Cardiac muscle cell (in vitro differentiated cells and primary cell): ENCODE measurements at regions not wholly inside any gene's neighbourhood (a gene's known extent, or its start where the extent isn't known, plus 50 kb on each side); places are given as distances from the start of the nearest gene placed in this dataset.

Source experiments
- DNase-seq, 2 donors: peaks; one replicate each; pipeline versions ENCODE4 v3.0.0 to v3.0.0-alpha.2; 2010 to 2017; ENCODE audit warnings: low read depth in 1 of 2, low spot score in 1 of 2
- H3K27ac ChIP-seq: fragments of 200-600 bp; sonication (generic); 2 replicates; pipeline ENCODE4 v1.5.1; 2016
- H3K27me3 ChIP-seq: fragments of 200-600 bp; sonication (generic); 2 replicates; pipeline ENCODE4 v1.6.0; 2016; ENCODE audit warnings: control low read depth
- H3K36me3 ChIP-seq: fragments of 200-600 bp; sonication (generic); 2 replicates; pipeline ENCODE4 v1.5.1; 2016; ENCODE audit warnings: control low read depth
- H3K4me1 ChIP-seq: fragments of 200-600 bp; sonication (generic); 2 replicates; pipeline ENCODE4 v1.8.1; 2017; ENCODE audit warnings: low read depth, mild to moderate bottlenecking, mixed run types
- H3K4me3 ChIP-seq: fragments of 200-600 bp; sonication (generic); 2 replicates; pipeline ENCODE4 v1.5.1; 2016; ENCODE audit warnings: mild to moderate bottlenecking
- H3K9me3 ChIP-seq: fragments of 200-600 bp; sonication (generic); 2 replicates; pipeline ENCODE4 v1.5.1; 2017; ENCODE audit warnings: low read depth, mild to moderate bottlenecking, control low read depth
- CTCF ChIP-seq: IDR thresholded peaks from 2 replicates; pipeline ENCODE4 v1.5.1; 2012; ENCODE audit warnings: low read depth, mild to moderate bottlenecking, low read length

- Histone ChIP-seq H3K27me3 (no peaks in the 10 kb centered on the region), H3K9me3 (no peaks in the 10 kb centered on the region), H3K27ac (no peak overlapping the region), H3K36me3 (no peaks in the 10 kb centered on the region), H3K4me1 (no peaks in the 10 kb centered on the region), H3K4me3 (no peak overlapping the region)
- DNase-seq = no peak
- no peak for TF ChIP-seq CTCF
Observed at GRCh38 chr13:22134261-22134660, 463.4 kb downstream of the FGF9 start.

DNA sequence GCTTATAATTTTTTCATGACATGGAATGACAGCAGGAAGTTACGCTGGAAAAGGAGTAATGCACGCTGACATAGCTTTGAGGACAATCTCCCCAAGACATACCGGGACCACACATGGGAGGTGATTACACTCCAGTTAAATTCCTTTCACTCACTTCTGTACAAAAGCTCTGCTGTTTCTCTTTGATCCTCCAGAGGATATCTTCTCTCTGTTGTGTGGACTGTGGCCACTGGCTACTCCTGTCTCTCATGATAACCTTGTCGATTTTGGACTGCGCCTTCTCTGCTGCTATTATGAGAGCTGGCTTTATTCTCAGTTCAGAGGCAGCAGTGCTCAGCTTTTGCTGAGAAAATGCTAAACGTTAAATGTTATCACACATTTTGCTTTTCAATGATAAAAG is 464.6 kb downstream of the FGF9 start:
- H3K4me1 ChIP-seq = no peaks in the 10 kb centered on the region
- H3K4me3 ChIP-seq = no peak overlapping the region
- no peaks in the 10 kb centered on the region for H3K9me3 ChIP-seq
- no peaks in the 10 kb centered on the region for H3K36me3 ChIP-seq
- no peak for TF ChIP-seq CTCF
- no peak for DNase-seq
- H3K27ac ChIP-seq = no peak overlapping the region
- H3K27me3 ChIP-seq = no peaks in the 10 kb centered on the region

DNA sequence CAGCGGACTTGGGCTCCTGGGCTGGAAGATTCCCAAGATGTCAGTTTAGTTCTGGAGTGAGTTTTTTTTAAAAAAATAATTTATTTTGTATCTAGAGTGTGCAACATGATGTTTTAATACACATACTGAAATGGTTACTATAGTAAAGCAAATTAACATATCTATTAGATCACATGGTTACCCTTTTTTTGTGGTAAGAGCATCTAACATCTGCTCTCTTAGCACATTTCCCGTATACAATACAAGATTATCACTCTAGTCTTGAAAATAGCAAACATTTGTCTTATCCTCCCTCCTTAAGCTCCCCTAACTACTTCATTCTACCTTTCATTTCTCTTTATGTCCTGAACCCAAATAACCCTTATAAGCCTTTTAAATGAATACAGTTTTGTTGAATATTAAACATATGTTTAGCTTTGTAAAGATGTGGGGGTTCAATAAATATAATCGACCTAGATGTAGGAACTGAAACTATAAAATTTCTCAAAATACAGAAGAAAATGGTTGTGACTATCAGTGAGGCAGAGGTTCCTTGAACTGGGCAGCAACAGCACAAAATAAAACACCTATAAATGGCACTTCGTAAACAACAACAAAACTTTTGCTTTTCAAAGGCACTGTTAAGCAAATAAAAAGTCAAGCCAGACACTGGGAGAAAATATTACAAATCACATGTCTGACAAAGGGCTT is 466.6 kb downstream of the FGF9 start:
- DNase-seq = no peak
- Histone ChIP-seq H3K4me3 (no peak overlapping the region), H3K27me3 (no peaks in the 10 kb centered on the region), H3K9me3 (no peaks in the 10 kb centered on the region), H3K4me1 (no peaks in the 10 kb centered on the region), H3K36me3 (no peaks in the 10 kb centered on the region), H3K27ac (no peak overlapping the region)
- no peak for TF ChIP-seq CTCF

DNA sequence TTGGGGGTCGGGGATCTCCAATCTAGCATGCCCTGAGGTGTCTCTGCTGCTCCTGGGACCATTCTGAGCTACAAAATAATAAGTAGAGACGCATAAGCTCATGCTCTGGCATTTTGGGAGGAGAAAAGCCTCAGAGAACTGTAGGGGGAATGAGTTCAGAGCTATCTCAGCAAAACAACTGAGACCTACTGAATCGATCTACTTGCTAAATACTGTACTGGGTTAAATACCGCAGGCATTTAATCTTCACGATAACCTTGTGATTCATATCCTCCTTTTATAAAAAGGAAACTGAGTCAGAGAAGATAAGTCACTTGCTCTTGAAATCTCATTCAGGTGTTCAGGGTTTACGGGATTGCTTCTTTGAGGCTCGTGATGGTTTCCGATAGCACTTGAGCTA is 468.1 kb downstream of the FGF9 start:
- Histone ChIP-seq H3K4me3 (no peak overlapping the region), H3K27me3 (no peaks in the 10 kb centered on the region), H3K36me3 (no peaks in the 10 kb centered on the region), H3K4me1 (no peaks in the 10 kb centered on the region), H3K9me3 (no peaks in the 10 kb centered on the region), H3K27ac (no peak overlapping the region)
- no peak for DNase-seq
- TF ChIP-seq CTCF = no peak

DNA sequence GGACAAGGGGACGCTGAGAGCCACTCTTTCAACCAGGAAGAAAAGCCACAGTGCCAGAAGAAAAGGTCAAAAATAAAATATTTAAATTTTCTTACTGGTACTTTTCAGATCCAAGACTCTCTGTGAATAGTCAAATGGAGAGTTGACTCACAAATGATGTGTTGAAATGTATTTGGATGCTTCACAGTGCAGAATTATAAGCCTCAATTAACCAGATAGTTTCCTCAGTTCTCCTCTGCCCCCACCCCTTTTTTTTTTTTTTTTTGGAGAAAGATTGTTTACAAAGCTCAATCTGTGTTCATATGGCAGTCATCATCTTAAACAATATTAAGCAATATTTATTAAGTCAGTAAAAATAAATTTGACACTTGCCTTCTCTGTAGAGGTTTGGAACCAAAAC is 470.8 kb downstream of the FGF9 start:
- Histone ChIP-seq H3K9me3 (no peaks in the 10 kb centered on the region), H3K4me3 (no peak overlapping the region), H3K27ac (no peak overlapping the region), H3K27me3 (no peaks in the 10 kb centered on the region), H3K36me3 (no peaks in the 10 kb centered on the region), H3K4me1 (no peaks in the 10 kb centered on the region)
- no peak for DNase-seq
- no peak for TF ChIP-seq CTCF
